Stimulated activated CD4-positive, alpha-beta T cell treated with anti-CD3 and anti-CD28 coated beads, Interleukin-1b, Interleukin-23, amount 100 ng/mL, for 24 hours (primary cell): ENCODE measurements at regions not wholly inside any gene's neighbourhood (a gene's known extent, or its start where the extent isn't known, plus 50 kb on each side); places are given as distances from the start of the nearest gene placed in this dataset.
"Not testable (repeated sequence)": the region's sequence is repeated elsewhere in the genome, so short reads cannot be mapped to it uniquely, and the experiment has no call there.

Experiments
- DNase-seq, 4 experiments: peaks; one replicate each; pipeline ENCODE4 v3.0.0-alpha.2; 2020; ENCODE audit warnings: low read depth in 4 of 4, low spot score in 1 of 4

- DNase-seq, result no peak
Observed at GRCh38 chr13:44147648-44148047, 226.0 kb upstream of the SERP2 start.

- no peak for DNase-seq
Observed at GRCh38 chr13:44148159-44148914, 225.3 kb upstream of the SERP2 start.

- DNase-seq, result not testable (repeated sequence)
Observed at GRCh38 chr13:44149231-44149630, 224.4 kb upstream of the SERP2 start.

- DNase-seq, result no peak
Observed at GRCh38 chr13:44149821-44150220, 223.8 kb upstream of the SERP2 start.

- no peak for DNase-seq
Observed at GRCh38 chr13:44151474-44151873, 222.2 kb upstream of the SERP2 start.

GRCh38 chr13:44153496-44153895, 220.1 kb upstream of the SERP2 start:
- no peak for DNase-seq

- DNase-seq, result no peak
Observed at GRCh38 chr13:44155422-44156293, 218.0 kb upstream of the SERP2 start.

- DNase-seq, result no peak
Observed at GRCh38 chr13:44156294-44156658, 217.3 kb upstream of the SERP2 start.

GRCh38 chr13:44157606-44158005, 216.0 kb upstream of the SERP2 start:
- no peak for DNase-seq

GRCh38 chr13:44158098-44158521, 215.5 kb upstream of the SERP2 start:
- DNase-seq, result no peak

GRCh38 chr13:44158881-44159632, 214.6 kb upstream of the SERP2 start:
- no peak for DNase-seq

GRCh38 chr13:44159633-44160279, 213.9 kb upstream of the SERP2 start:
- DNase-seq, result no peak

GRCh38 chr13:44160591-44161191, 212.9 kb upstream of the SERP2 start:
- no peak for DNase-seq

GRCh38 chr13:44163108-44163507, 210.5 kb upstream of the SERP2 start:
- DNase-seq, result no peak

- no peak for DNase-seq
Observed at GRCh38 chr13:44165221-44165888, 208.3 kb upstream of the SERP2 start.

GRCh38 chr13:44165889-44166496, 207.6 kb upstream of the SERP2 start:
- DNase-seq, result no peak

GRCh38 chr13:44169018-44169911, 204.4 kb upstream of the SERP2 start:
- DNase-seq, result no peak

GRCh38 chr13:44170731-44171130, 202.9 kb upstream of the SERP2 start:
- DNase-seq, result no peak

- no peak for DNase-seq
Observed at GRCh38 chr13:44171156-44171555, 202.5 kb upstream of the SERP2 start.
